OCI-LY7 (cell line): ENCODE measurements at regions not wholly inside any gene's neighbourhood (a gene's known extent, or its start where the extent isn't known, plus 50 kb on each side); places are given as distances from the start of the nearest gene placed in this dataset.
"Not testable (repeated sequence)": the region's sequence is repeated elsewhere in the genome, so short reads cannot be mapped to it uniquely, and the experiment has no call there.

Source experiments
- BruUV-seq: library from RNA; stranded (reverse); fragments of 400-500 nt; replicated peaks from 2 replicates; lab custom pipeline; 2021; lab: Mats Ljungman, UMichigan
- CTCF ChIA-PET: fragments of 300-600 bp; sonication (Branson Sonifier 250); formaldehyde crosslinking; loops from one replicate; lab custom pipeline; 2022; ENCODE audit warnings: antibody characterized with exemption; ENCODE audit not compliant: unreplicated experiment; lab: Charles Lee
- POLR2A ChIA-PET: fragments of 300-600 bp; sonication (Branson Sonifier 250); formaldehyde crosslinking; loops from one replicate; lab custom pipeline; 2022; ENCODE audit warnings: antibody characterized with exemption; lab: Charles Lee
- DNase-seq: peaks from one replicate; pipeline ENCODE4 v3.0.0-alpha.2; 2015; ENCODE audit warnings: low spot score
- H2AFZ ChIP-seq: fragments of 200-600 bp; sonication (generic), shearing (Covaris generic); 2 replicates; pipeline ENCODE4 v1.6.1; 2014; ENCODE audit warnings: mild to moderate bottlenecking, antibody characterized with exemption, low read length, moderate library complexity
- H3K27ac ChIP-seq: fragments of 200-600 bp; sonication (generic); 2 replicates; pipeline ENCODE4 v1.5.1; 2014; ENCODE audit warnings: mixed run types, low read depth, mild to moderate bottlenecking, moderate library complexity, low read length, inconsistent platforms; ENCODE audit not compliant: poor library complexity, severe bottlenecking
- H3K36me3 ChIP-seq: fragments of 200-600 bp; sonication (generic); 2 replicates; pipeline ENCODE4 v1.6.1; 2014; ENCODE audit warnings: mild to moderate bottlenecking, antibody characterized with exemption, low read length, moderate library complexity, mixed read lengths; ENCODE audit not compliant: insufficient read depth
- H3K4me1 ChIP-seq: fragments of 200-600 bp; sonication (generic); 2 replicates; pipeline ENCODE4 v1.5.1; 2014; ENCODE audit warnings: mild to moderate bottlenecking, low read length; ENCODE audit not compliant: insufficient read depth, poor library complexity, severe bottlenecking
- H3K4me2 ChIP-seq: fragments of 200-600 bp; sonication (generic); 2 replicates; pipeline ENCODE4 v1.6.1; 2014; ENCODE audit warnings: mild to moderate bottlenecking, low read length
- H3K4me3 ChIP-seq: fragments of 200-600 bp; sonication (generic); 2 replicates; pipeline ENCODE4 v1.5.1; 2014; ENCODE audit warnings: mild to moderate bottlenecking, low read depth, low read length; ENCODE audit not compliant: poor library complexity, severe bottlenecking
- H3K79me2 ChIP-seq: fragments of 200-600 bp; sonication (generic); 2 replicates; pipeline ENCODE4 v1.6.1; 2016; ENCODE audit warnings: low read depth, mild to moderate bottlenecking, low read length, moderate library complexity, mixed read lengths; ENCODE audit not compliant: insufficient read depth
- H3K9me2 ChIP-seq: fragments of 200-600 bp; sonication (generic); 2 replicates; pipeline ENCODE4 v1.6.1; 2016; ENCODE audit warnings: mild to moderate bottlenecking, low read length, mixed read lengths; ENCODE audit not compliant: insufficient read depth
- H3K9me3 ChIP-seq: fragments of 200-600 bp; sonication (generic); 2 replicates; pipeline ENCODE4 v1.6.1; 2014; ENCODE audit warnings: mild to moderate bottlenecking, mixed run types, low read length, mixed read lengths
- H4K20me1 ChIP-seq: fragments of 200-600 bp; sonication (generic); 2 replicates; pipeline ENCODE4 v1.6.1; 2014; ENCODE audit warnings: mild to moderate bottlenecking, antibody characterized with exemption, low read length, moderate library complexity, mixed read lengths; ENCODE audit not compliant: insufficient read depth
- intact Hi-C: fragments of 100-400 bp; cut with micrococcal nuclease; formaldehyde crosslinking; loops from one replicate; pipeline ENCODE4 v1.10.0; 2022; ENCODE audit not compliant: unreplicated experiment

DNA sequence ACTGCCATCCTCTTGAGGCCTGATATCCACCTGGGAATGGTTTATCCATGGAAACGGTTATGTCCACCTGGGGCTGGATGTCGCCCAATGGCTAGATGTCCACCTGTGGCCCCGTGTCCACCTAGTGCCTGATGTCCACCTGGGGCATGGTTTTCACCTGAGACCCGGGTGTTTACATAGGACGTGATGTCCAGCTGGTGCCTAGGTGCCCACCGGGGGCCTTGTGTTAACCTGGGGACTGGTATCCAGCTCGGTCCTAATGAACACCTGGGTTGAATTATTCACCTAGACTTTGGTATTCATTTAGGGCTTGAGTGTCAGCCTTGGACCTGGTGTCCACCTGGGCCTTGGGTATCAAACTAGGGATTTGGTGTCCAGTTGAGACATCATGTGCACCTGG is 202.7 kb downstream of the POTEG start:
- H3K79me2 ChIP-seq, intact Hi-C loops, BruUV-seq, H3K9me2 ChIP-seq, H3K4me1 ChIP-seq, H3K27ac ChIP-seq, H2AFZ ChIP-seq, H3K4me3 ChIP-seq, H3K4me2 ChIP-seq, POLR2A ChIA-PET, H3K36me3 ChIP-seq, H4K20me1 ChIP-seq, H3K9me3 ChIP-seq, CTCF ChIA-PET, DNase-seq: not testable (repeated sequence)

- H3K36me3 ChIP-seq, H3K79me2 ChIP-seq, POLR2A ChIA-PET, H3K4me2 ChIP-seq, BruUV-seq, intact Hi-C loops, H2AFZ ChIP-seq, DNase-seq, H3K9me2 ChIP-seq, H3K4me1 ChIP-seq, H4K20me1 ChIP-seq, CTCF ChIA-PET, H3K4me3 ChIP-seq, H3K27ac ChIP-seq, H3K9me3 ChIP-seq: not testable (repeated sequence)
These were observed 200.1 kb downstream of the POTEG start for GRCh38 chr14:19234059-19234458.

DNA sequence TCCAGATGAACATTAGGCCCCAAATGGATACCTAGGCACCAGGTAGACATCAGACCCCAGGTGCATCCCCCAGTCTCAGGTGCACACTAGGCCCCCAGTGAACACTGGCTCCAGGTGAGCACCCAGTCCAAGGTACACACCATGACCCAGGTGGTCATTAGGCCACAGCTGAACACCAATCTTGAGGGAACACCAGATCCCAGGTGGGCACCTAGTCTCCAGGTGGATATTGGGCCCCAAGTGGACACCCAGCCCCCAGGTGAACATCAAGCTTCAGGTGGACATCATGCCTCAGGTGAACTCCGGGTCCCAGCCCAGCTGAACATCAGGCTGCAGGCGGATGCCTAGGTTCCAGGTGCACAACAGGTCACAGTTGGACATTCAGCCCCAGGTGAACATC is 196.5 kb downstream of the POTEG start:
- H4K20me1 ChIP-seq, H3K36me3 ChIP-seq, POLR2A ChIA-PET, H3K4me3 ChIP-seq, H3K4me1 ChIP-seq, intact Hi-C loops, H3K27ac ChIP-seq, CTCF ChIA-PET, BruUV-seq, H3K4me2 ChIP-seq, DNase-seq, H3K9me3 ChIP-seq, H3K79me2 ChIP-seq, H2AFZ ChIP-seq, H3K9me2 ChIP-seq: not testable (repeated sequence)

GRCh38 chr14:19238584-19238983 is 195.6 kb downstream of the POTEG start:
- H3K9me3 ChIP-seq, POLR2A ChIA-PET, H3K4me1 ChIP-seq, intact Hi-C loops, H4K20me1 ChIP-seq, H2AFZ ChIP-seq, H3K27ac ChIP-seq, DNase-seq, H3K9me2 ChIP-seq, H3K36me3 ChIP-seq, H3K4me3 ChIP-seq, CTCF ChIA-PET, BruUV-seq, H3K4me2 ChIP-seq, H3K79me2 ChIP-seq: not testable (repeated sequence)

DNA sequence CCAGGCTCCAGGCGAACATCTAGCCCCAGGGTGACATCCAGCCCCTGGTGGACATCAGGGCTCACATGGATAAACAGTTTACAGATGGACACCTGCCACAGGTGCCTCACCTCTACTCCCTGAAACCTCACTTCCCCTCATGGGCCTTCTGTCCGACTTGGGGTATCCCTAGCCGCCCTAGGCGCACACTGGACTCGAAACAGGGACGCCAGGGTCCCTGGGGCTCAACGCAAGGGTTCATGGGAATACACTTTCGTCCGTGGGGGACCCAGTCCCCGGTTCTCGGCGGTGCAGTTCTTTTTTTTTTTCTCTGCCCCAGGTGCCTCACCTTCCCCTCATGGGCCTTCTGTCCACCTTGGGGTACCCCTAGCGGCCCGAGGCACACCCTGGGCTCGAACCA is 194.2 kb downstream of the POTEG start:
- H3K4me1 ChIP-seq, H3K36me3 ChIP-seq, CTCF ChIA-PET, intact Hi-C loops, H3K9me3 ChIP-seq, BruUV-seq, H2AFZ ChIP-seq, H3K79me2 ChIP-seq, H3K9me2 ChIP-seq, POLR2A ChIA-PET, DNase-seq, H4K20me1 ChIP-seq, H3K4me2 ChIP-seq, H3K27ac ChIP-seq, H3K4me3 ChIP-seq: not testable (repeated sequence)

DNA sequence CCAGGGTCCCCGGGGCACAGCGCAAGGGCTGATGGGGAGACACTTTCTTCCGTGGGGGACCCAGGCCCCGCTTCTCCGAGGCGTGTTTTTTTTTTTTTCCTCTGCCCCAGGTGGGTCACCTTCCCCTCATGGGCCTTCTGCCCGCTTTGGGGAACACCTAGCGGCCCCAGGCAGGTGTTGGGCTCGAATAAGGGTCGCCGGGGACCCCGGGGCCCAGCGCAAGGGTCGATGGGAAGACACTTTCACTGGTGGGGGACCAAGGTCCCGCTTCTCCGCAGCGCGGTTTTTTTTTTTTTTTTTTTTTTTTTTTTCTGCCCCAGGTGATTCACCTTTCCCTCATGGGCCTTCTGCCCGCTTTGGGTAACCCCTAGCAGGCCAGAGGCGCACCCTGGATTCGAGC is 193.8 kb downstream of the POTEG start:
- POLR2A ChIA-PET, DNase-seq, H3K36me3 ChIP-seq, H3K9me3 ChIP-seq, CTCF ChIA-PET, H3K27ac ChIP-seq, H3K9me2 ChIP-seq, H3K79me2 ChIP-seq, H4K20me1 ChIP-seq, H3K4me1 ChIP-seq, H3K4me3 ChIP-seq, H3K4me2 ChIP-seq, intact Hi-C loops, BruUV-seq, H2AFZ ChIP-seq: not testable (repeated sequence)

DNA sequence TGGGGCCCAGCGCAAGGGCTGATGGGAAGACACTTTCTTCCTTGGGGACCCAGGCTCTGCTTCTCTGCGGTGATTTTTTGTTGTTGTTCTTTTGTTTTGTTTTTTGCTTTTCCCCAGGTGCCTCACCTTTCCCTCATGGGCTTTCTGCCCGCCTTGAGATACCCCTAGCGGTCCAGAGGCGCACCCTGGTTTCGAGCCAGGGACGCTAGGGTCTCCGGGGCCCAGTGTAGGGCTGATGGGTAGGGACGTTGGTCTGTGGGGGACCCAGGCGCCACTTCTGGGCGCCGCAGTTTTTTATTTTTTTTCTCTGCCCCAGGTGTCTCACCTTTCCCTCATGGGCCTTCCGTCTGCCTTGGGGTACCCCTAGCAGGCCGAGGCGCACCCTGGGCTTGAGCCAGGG is 192.7 kb downstream of the POTEG start:
- H3K4me1 ChIP-seq, H2AFZ ChIP-seq, H3K36me3 ChIP-seq, POLR2A ChIA-PET, BruUV-seq, CTCF ChIA-PET, H3K4me2 ChIP-seq, H3K79me2 ChIP-seq, H3K9me3 ChIP-seq, DNase-seq, H4K20me1 ChIP-seq, H3K9me2 ChIP-seq, H3K27ac ChIP-seq, intact Hi-C loops, H3K4me3 ChIP-seq: not testable (repeated sequence)
